GM12801 (cell line): ENCODE measurements at regions not wholly inside any gene's neighbourhood (a gene's known extent, or its start where the extent isn't known, plus 50 kb on each side); places are given as distances from the start of the nearest gene placed in this dataset.

Experiments used
- TF ChIP-seq, protein P1 (sequence below): IDR thresholded peaks from one replicate; pipeline ENCODE4 v1.5.1; 2011; ENCODE audit warnings: control low read depth; ENCODE audit not compliant: insufficient read length; ENCODE audit errors: extremely low read depth

- TF ChIP-seq, protein P1, sequence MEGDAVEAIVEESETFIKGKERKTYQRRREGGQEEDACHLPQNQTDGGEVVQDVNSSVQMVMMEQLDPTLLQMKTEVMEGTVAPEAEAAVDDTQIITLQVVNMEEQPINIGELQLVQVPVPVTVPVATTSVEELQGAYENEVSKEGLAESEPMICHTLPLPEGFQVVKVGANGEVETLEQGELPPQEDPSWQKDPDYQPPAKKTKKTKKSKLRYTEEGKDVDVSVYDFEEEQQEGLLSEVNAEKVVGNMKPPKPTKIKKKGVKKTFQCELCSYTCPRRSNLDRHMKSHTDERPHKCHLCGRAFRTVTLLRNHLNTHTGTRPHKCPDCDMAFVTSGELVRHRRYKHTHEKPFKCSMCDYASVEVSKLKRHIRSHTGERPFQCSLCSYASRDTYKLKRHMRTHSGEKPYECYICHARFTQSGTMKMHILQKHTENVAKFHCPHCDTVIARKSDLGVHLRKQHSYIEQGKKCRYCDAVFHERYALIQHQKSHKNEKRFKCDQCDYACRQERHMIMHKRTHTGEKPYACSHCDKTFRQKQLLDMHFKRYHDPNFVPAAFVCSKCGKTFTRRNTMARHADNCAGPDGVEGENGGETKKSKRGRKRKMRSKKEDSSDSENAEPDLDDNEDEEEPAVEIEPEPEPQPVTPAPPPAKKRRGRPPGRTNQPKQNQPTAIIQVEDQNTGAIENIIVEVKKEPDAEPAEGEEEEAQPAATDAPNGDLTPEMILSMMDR, result no peak
These were observed 326.3 kb upstream of the MC4R start for GRCh38 chr18:60698901-60699300.

DNA sequence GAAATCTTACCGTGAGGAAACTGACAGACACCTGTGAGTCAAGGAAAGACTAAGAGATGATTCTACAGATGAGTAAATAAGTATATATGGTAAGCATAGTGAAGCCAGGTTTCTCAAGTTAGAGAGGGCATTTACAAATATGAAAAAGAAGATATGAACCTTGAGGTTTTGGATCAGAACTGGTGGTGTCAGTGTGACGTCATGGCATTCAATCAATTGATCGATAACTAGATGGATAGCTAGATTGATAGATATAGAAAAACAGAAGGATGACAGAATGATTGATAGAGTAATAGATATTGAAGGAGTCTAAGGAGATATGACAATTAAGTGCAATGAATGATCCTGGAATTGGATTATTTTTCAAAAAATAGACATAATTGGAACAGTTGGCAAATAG, 350.2 kb upstream of the MC4R start:
- TF ChIP-seq, protein P1, result no peak

- TF ChIP-seq, protein P1, result no peak
These were observed 359.6 kb upstream of the MC4R start for GRCh38 chr18:60732143-60732542.

GRCh38 chr18:60739212-60739611, 366.6 kb upstream of the MC4R start:
- TF ChIP-seq, protein P1, result no peak

- TF ChIP-seq, protein P1, result no peak
These were observed 367.7 kb upstream of the MC4R start for GRCh38 chr18:60740313-60740712.

- TF ChIP-seq, protein P1, result no peak
These were observed 373.9 kb upstream of the MC4R start for GRCh38 chr18:60746491-60746890.

DNA sequence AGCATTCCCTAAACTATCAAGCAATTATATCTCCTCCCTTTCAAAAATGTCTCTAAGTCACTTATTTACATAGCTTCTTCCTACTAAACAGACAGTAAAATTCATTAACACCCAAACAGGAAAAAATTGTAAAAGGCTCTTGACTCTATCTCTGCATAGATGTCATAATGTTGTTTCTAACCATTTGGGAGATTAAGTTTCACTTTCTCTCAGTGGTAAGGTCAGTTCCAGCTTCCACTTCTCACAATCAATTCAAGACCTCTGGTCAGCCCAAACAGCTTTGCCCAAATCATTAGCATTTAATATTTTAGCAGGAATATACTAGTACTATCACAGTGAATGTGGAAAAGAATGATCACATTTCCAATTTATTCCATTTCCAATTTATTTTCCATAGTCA, 374.3 kb upstream of the MC4R start:
- TF ChIP-seq, protein P1, result no peak

DNA sequence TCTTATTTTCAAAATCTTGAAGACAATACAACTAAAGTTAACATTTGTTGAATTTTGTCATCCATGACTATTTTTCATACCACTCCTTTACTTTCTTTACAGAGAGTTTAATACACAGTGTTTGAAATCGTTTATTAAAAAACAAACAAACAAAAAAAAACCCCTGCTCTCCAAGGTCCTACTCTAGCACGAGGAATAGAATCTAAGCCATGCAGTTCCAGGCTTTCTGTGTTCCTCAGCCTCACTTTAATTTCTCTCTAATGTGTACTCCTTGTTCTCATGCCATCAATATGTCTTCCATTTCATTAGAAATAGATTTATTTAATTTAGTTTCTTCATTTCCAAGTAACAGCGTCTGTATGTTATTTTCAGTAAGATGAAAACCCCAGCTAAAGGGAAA, 381.2 kb upstream of the MC4R start:
- TF ChIP-seq, protein P1, result no peak
